Uterus (tissue), 3 donors: ENCODE measurements at regions not wholly inside any gene's neighbourhood (a gene's known extent, or its start where the extent isn't known, plus 50 kb on each side); places are given as distances from the start of the nearest gene placed in this dataset.

Experiments
- DNase-seq, 2 donors: peaks; one replicate each; pipeline ENCODE4 v3.0.0-alpha.2; 2019 to 2020
- H3K27ac ChIP-seq, 2 donors: fragments of 200-600 bp; sonication (generic); 1 replicate in 1 of 2; 2 replicates in 1 of 2; pipeline ENCODE4 v1.5.1; 2016 to 2018
- H3K27me3 ChIP-seq, 2 donors: fragments of 200-600 bp; sonication (generic); one replicate each; pipeline ENCODE4 v1.5.1; 2018 to 2019; ENCODE audit warnings: control low read depth in 1 of 2
- H3K36me3 ChIP-seq, 2 donors: fragments of 200-600 bp; sonication (generic); one replicate each; pipeline ENCODE4 v1.5.1; 2019; ENCODE audit warnings: control low read depth in 1 of 2
- H3K4me1 ChIP-seq, 2 donors: fragments of 200-600 bp; sonication (generic); one replicate each; pipeline ENCODE4 v1.5.1; 2018 to 2019; ENCODE audit warnings: control low read depth in 1 of 2
- H3K4me3 ChIP-seq, 2 donors: fragments of 200-600 bp; sonication (generic); 1 replicate in 1 of 2; 2 replicates in 1 of 2; pipeline ENCODE4 v1.5.1; 2018 to 2019; ENCODE audit warnings: mild to moderate bottlenecking in 1 of 2
- H3K9me3 ChIP-seq, 2 donors: fragments of 200-600 bp; sonication (generic); one replicate each; pipeline ENCODE4 v1.5.1; 2019; ENCODE audit warnings: control low read depth in 1 of 2
- POLR2A ChIP-seq, 2 donors: fragments of 450-650 bp; IDR thresholded peaks; one replicate each; pipeline ENCODE4 v1.6.1; 2016; ENCODE audit warnings: antibody characterized with exemption in 2 of 2, mild to moderate bottlenecking in 1 of 2, moderate library complexity in 1 of 2
- intact Hi-C: fragments of 100-400 bp; cut with DNase I; formaldehyde crosslinking; loops from one replicate; pipeline ENCODE4 v1.15.1; 2023; ENCODE audit warnings: low total_unique reads
- TF ChIP-seq, protein P1 (sequence below), 4 experiments: fragments of 200-600 bp in 2 of 4; fragments of 450-650 bp in 2 of 4; sonication (generic) in 2 of 4; IDR thresholded peaks; one replicate each; pipeline ENCODE4 v1.5.1; 2016 to 2019; ENCODE audit warnings: antibody characterized with exemption in 4 of 4, mild to moderate bottlenecking in 2 of 4, moderate library complexity in 1 of 4
- donor health status: DM: yes; HTN: yes; CAD: no.

DNA sequence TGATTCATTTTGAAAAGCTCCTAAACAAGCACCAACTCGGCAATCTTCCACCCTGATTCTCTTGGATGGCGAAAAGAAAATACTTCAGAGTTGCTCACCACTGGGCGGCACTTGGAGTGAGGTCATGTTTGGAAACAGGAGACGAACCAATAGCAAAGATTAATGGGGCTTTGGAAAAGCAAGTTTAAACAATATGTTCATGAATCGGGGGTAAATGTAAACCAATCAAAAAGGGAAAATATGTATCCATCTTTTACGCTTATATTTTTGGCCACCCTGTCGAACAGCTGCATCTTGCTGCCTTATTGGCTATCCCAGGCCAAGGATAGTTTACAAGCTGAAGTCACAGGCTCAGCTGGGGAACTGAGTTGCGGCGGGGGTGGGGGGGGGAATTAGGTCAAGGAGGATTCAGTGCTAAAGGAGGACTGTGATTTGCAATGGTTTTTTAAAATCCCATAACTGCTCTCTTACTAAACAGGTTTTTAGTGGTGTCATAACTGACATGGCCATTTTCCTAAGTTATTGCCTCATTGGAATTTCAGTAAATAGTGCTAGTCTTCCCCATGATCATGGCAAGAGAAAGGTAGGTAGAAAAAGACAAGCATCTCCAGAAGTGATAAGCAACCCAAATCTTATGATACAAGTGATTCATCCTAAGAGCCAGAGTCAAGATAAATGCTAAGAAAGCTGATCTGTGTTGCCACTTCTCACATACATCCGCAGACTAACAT, 210.6 kb downstream of the PHLDA1 start:
- Histone ChIP-seq H3K27me3 (no peaks in the 10 kb centered on the region), H3K9me3 (no peaks in the 10 kb centered on the region), H3K36me3 (no peaks in the 10 kb centered on the region), H3K4me1 (no peaks in the 10 kb centered on the region), H3K4me3 (no peak overlapping the region), H3K27ac (peak overlapping the region in 1 of 2 donors; percentile 10)
- intact Hi-C loops: no loop called here
- DNase-seq: peak; percentile 29 to 35
- no peak for TF ChIP-seq POLR2A (IDR thresholded peaks at IDR 0.05)
- TF ChIP-seq, protein P1, sequence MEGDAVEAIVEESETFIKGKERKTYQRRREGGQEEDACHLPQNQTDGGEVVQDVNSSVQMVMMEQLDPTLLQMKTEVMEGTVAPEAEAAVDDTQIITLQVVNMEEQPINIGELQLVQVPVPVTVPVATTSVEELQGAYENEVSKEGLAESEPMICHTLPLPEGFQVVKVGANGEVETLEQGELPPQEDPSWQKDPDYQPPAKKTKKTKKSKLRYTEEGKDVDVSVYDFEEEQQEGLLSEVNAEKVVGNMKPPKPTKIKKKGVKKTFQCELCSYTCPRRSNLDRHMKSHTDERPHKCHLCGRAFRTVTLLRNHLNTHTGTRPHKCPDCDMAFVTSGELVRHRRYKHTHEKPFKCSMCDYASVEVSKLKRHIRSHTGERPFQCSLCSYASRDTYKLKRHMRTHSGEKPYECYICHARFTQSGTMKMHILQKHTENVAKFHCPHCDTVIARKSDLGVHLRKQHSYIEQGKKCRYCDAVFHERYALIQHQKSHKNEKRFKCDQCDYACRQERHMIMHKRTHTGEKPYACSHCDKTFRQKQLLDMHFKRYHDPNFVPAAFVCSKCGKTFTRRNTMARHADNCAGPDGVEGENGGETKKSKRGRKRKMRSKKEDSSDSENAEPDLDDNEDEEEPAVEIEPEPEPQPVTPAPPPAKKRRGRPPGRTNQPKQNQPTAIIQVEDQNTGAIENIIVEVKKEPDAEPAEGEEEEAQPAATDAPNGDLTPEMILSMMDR (IDR thresholded peaks at IDR 0.05): no peak

DNA sequence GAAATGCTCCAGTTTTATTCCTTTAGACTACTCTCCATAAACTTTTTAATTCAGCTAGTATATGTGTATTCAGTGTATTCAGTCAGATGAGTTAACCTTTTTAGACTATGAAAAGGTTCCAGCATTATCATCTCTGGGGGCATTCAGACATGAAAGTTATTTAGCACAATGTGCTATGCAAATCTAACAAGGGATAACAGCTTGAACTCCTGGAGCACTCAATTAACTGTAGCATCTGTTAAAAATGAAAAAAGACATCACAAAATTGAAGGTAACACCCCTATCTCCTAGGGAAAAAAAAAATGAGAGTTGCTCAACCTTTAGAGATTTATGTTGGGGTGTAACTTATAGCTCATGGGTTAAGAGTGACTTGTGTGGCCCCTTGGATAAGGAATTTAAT, 211.5 kb downstream of the PHLDA1 start:
- DNase-seq: no peak
- Histone ChIP-seq H3K27me3 (no peaks in the 10 kb centered on the region), H3K36me3 (no peaks in the 10 kb centered on the region), H3K4me3 (no peak overlapping the region), H3K4me1 (no peaks in the 10 kb centered on the region), H3K27ac (no peak overlapping the region), H3K9me3 (no peaks in the 10 kb centered on the region)
- TF ChIP-seq, protein P1 (IDR thresholded peaks at IDR 0.05): no peak
- no peak for TF ChIP-seq POLR2A (IDR thresholded peaks at IDR 0.05)
- intact Hi-C loops: no loop called here

DNA sequence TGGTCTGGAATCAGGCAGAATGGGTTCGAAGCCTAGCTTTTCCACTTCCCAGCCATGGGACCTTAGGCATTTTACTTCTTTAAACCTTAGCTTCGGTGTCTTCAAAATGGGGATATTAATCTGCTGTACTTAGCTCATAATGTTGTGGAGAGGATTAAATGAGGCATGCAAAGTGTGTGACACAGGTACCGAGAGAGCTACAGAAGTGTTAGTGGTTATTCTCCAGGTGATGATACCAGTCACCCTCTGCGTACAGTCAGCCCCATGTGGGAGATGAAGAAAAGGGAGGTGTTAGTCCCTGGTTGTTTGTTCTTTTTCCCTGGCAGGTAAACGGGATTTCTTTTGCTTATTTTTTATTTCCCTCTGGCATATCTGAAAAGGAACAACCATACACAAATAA, 212.1 kb downstream of the PHLDA1 start:
- Histone ChIP-seq H3K4me3 (no peak overlapping the region), H3K9me3 (no peaks in the 10 kb centered on the region), H3K27me3 (no peaks in the 10 kb centered on the region), H3K4me1 (no peaks in the 10 kb centered on the region), H3K36me3 (no peaks in the 10 kb centered on the region), H3K27ac (no peak overlapping the region)
- TF ChIP-seq, protein P1 (IDR thresholded peaks at IDR 0.05): no peak
- no peak for TF ChIP-seq POLR2A (IDR thresholded peaks at IDR 0.05)
- no peak for DNase-seq
- intact Hi-C loops: no loop called here

DNA sequence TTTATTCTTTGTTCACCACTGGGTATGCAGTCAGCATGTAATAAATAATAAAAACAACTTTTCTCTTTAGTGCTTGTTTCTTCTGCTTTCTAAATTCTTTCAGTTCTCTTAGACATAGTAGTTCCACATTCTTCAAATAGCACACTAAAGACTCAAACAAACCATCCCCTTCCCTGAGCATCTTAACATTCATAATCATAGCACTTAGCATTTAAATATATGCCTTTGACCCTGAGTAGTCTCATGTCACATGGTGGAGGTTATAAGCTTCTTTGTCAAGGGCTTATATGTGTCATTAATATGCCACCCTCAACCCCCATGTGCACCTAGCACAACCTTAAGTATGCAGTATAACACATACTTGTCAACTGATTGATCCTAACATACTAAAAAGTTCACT, 212.7 kb downstream of the PHLDA1 start:
- intact Hi-C loops: no loop called here
- no peak for DNase-seq
- H3K36me3 ChIP-seq: no peaks in the 10 kb centered on the region
- no peak overlapping the region for H3K4me3 ChIP-seq
- H3K4me1 ChIP-seq: no peaks in the 10 kb centered on the region
- no peak for TF ChIP-seq POLR2A (IDR thresholded peaks at IDR 0.05)
- TF ChIP-seq, protein P1 (IDR thresholded peaks at IDR 0.05): no peak
- H3K27me3 ChIP-seq: no peaks in the 10 kb centered on the region
- no peaks in the 10 kb centered on the region for H3K9me3 ChIP-seq
- H3K27ac ChIP-seq: no peak overlapping the region

DNA sequence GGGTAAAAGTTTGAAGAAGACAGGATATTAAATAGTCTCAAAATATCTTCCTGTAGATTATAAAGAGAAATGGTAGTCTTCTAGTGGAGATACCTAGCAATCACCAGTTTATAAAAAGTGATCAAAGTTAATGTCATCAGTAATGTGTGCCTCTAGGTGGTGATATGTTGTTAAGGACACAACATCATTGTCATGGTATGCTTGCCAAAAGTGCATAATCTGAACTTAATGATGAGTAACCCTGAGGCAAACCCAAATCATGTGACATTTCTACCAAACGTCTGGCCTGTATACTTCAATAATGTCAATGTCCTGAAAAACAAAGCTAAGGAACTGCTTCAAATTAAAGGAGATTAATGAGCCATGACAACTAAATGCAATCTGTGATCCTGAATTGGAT, 214.7 kb downstream of the PHLDA1 start:
- no peak for DNase-seq
- no peak for TF ChIP-seq POLR2A (IDR thresholded peaks at IDR 0.05)
- TF ChIP-seq, protein P1 (IDR thresholded peaks at IDR 0.05): no peak
- H3K9me3 ChIP-seq: no peaks in the 10 kb centered on the region
- no peaks in the 10 kb centered on the region for H3K4me1 ChIP-seq
- no peaks in the 10 kb centered on the region for H3K36me3 ChIP-seq
- H3K4me3 ChIP-seq: no peak overlapping the region
- intact Hi-C loops: no loop called here
- H3K27ac ChIP-seq: no peak overlapping the region
- H3K27me3 ChIP-seq: no peaks in the 10 kb centered on the region
